ENCODE measurements at regions not wholly inside any gene's neighbourhood (a gene's known extent, or its start where the extent isn't known, plus 50 kb on each side); places are given as distances from the start of the nearest gene placed in this dataset.

GRCh38 chr6:144528743-144529425 lies 243.7 kb downstream of the UTRN start:
- TF ChIP-seq CTCF (IDR thresholded peaks at IDR 0.05; ENCODE audit: low read length) (no peak), EZH2 (optimal IDR thresholded peaks at IDR 0.05; ENCODE audit: low read depth, low read length) (no peak)
